ENCODE measurements at regions not wholly inside any gene's neighbourhood (a gene's known extent, or its start where the extent isn't known, plus 50 kb on each side); places are given as distances from the start of the nearest gene placed in this dataset.
"Not testable (repeated sequence)": the region's sequence is repeated elsewhere in the genome, so short reads cannot be mapped to it uniquely, and the experiment has no call there.

DNA sequence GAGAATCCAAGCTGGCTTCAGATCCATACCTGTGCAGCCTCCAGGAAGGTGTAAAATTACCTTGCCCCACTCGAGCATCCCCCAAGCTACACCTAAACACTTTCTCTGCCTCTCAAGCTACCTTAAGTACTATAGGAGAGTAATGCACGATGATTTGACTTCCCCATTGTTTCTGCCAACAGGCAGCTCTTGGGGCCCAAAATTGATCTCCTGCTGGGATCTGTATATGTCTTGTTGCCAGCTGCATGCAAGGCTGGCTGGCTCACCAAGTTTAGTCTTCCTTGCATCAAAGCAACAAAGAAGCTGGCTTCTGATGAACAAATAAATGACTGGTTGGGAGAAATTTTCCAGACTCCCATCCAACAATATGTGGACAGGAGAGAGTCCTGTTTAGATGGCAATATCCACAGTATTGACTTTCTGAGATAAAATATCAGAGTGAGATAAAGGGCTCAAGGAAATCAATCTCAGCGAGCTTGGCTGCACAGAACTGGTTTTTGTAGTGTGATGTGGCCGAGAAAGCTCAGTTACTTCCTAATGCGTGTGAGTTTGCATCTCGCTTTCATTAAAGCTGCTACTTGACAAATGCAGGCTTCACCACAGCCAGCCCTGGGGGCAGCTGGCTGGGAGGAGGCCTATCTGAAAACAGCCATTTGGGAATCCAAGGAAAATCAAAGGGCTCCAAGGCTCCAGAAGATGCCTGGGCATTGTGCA lies 140.7 kb downstream of the MINAR1 start:
- H3K4me1 ChIP-seq (ENCODE audit: insufficient read depth, low read length, poor library complexity, severe bottlenecking) = no peaks in the 10 kb centered on the region
- H2AFZ ChIP-seq (ENCODE audit: low read length) = no peak overlapping the region
- no peaks in the 10 kb centered on the region for H3K36me3 ChIP-seq (ENCODE audit: insufficient read depth, low read length)
- H3K9me3 ChIP-seq (ENCODE audit: low read length) = no peaks in the 10 kb centered on the region
- no peaks in the 10 kb centered on the region for H3K79me2 ChIP-seq (ENCODE audit: insufficient read depth, low read depth, low read length)
- BruUV-seq (replicated peaks) = no TSS peak
- intact Hi-C loops (cut with micrococcal nuclease; ENCODE audit: unreplicated experiment) = no loop called here
- DNase-seq (ENCODE audit: low spot score) = no peak
- H4K20me1 ChIP-seq (ENCODE audit: insufficient read depth, low read length) = no peaks in the 10 kb centered on the region
- no peaks in the 10 kb centered on the region for H3K9me2 ChIP-seq (ENCODE audit: insufficient read depth, low read length)
- H3K4me2 ChIP-seq (ENCODE audit: low read length) = no peak overlapping the region
- TF ChIP-seq CTCF (conservative IDR thresholded peaks at IDR 0.05; ENCODE audit: low read length) = no peak
- no peak for TF ChIP-seq EZH2phosphoT487 (IDR thresholded peaks at IDR 0.05; ENCODE audit: borderline replicate concordance, low read depth, low read length)
- H3K4me3 ChIP-seq (ENCODE audit: low read depth, low read length, poor library complexity, severe bottlenecking) = no peak overlapping the region
- CTCF ChIA-PET (ENCODE audit: unreplicated experiment) = interaction anchor here (0.6 kb wide), 1 partner anchor 266 kb away, joined by 3 read pairs; no protein-coding TSS in a partner anchor
- POLR2A ChIA-PET = interaction anchor here (0.6 kb wide), 1 partner anchor 84 kb away, joined by 3 read pairs; no protein-coding TSS in a partner anchor
- no peak overlapping the region for H3K27ac ChIP-seq (ENCODE audit: low read depth, low read length, poor library complexity, severe bottlenecking)

- H3K36me3 ChIP-seq (ENCODE audit: insufficient read depth, low read length); POLR2A ChIA-PET; H4K20me1 ChIP-seq (ENCODE audit: insufficient read depth, low read length); BruUV-seq (replicated peaks); H2AFZ ChIP-seq (ENCODE audit: low read length); H3K9me2 ChIP-seq (ENCODE audit: insufficient read depth, low read length); H3K79me2 ChIP-seq (ENCODE audit: insufficient read depth, low read depth, low read length); DNase-seq (ENCODE audit: low spot score); H3K4me1 ChIP-seq (ENCODE audit: insufficient read depth, low read length, poor library complexity, severe bottlenecking); CTCF ChIA-PET (ENCODE audit: unreplicated experiment); H3K27ac ChIP-seq (ENCODE audit: low read depth, low read length, poor library complexity, severe bottlenecking); H3K4me3 ChIP-seq (ENCODE audit: low read depth, low read length, poor library complexity, severe bottlenecking); H3K4me2 ChIP-seq (ENCODE audit: low read length); H3K9me3 ChIP-seq (ENCODE audit: low read length); intact Hi-C loops (cut with micrococcal nuclease; ENCODE audit: unreplicated experiment): not testable (repeated sequence)
- 0 out of 2 replicates have a peak, but pooled peaks have one; percentile 16 for TF ChIP-seq CTCF (conservative IDR thresholded peaks at IDR 0.05; ENCODE audit: low read length)
Observed at GRCh38 chr15:79574431-79575273, 142.5 kb downstream of the MINAR1 start.

DNA sequence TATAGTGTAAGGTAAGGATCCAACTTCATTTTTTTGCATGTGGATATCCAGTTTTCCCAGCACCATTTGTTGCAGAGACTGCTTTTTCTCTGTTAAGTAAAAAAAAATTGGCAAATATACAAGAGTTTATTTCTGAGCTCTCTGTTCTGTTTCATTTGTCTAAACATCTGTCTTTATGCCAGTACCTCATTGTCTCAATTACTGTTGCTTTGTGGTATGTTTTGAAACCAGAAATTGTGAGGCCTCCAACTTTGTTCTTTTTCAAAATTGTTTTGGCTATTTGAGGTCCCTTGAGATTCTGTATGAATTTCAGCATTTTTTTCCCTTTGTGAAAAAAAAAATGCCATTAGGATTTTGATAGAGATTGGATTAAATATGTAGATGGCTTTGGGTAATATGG lies 150.5 kb downstream of the MINAR1 start:
- no peaks in the 10 kb centered on the region for H3K4me1 ChIP-seq (ENCODE audit: insufficient read depth, low read length, poor library complexity, severe bottlenecking)
- TF ChIP-seq EZH2phosphoT487 (IDR thresholded peaks at IDR 0.05; ENCODE audit: borderline replicate concordance, low read depth, low read length) (no peak), CTCF (conservative IDR thresholded peaks at IDR 0.05; ENCODE audit: low read length) (no peak)
- intact Hi-C loops (cut with micrococcal nuclease; ENCODE audit: unreplicated experiment) = no loop called here
- no peaks in the 10 kb centered on the region for H3K9me2 ChIP-seq (ENCODE audit: insufficient read depth, low read length)
- H3K27ac ChIP-seq (ENCODE audit: low read depth, low read length, poor library complexity, severe bottlenecking) = no peak overlapping the region
- no peaks in the 10 kb centered on the region for H3K9me3 ChIP-seq (ENCODE audit: low read length)
- H4K20me1 ChIP-seq (ENCODE audit: insufficient read depth, low read length) = no peaks in the 10 kb centered on the region
- no peaks in the 10 kb centered on the region for H3K79me2 ChIP-seq (ENCODE audit: insufficient read depth, low read depth, low read length)
- H3K4me2 ChIP-seq (ENCODE audit: low read length) = no peak overlapping the region
- no peak for DNase-seq (ENCODE audit: low spot score)
- H3K36me3 ChIP-seq (ENCODE audit: insufficient read depth, low read length) = no peaks in the 10 kb centered on the region
- no peak overlapping the region for H3K4me3 ChIP-seq (ENCODE audit: low read depth, low read length, poor library complexity, severe bottlenecking)
- ChIA-PET CTCF (ENCODE audit: unreplicated experiment) (no interaction called here), POLR2A (no interaction called here)
- no TSS peak for BruUV-seq (replicated peaks)
- H2AFZ ChIP-seq (ENCODE audit: low read length) = no peak overlapping the region
